GM18507 (cell line): ENCODE measurements at regions not wholly inside any gene's neighbourhood (a gene's known extent, or its start where the extent isn't known, plus 50 kb on each side); places are given as distances from the start of the nearest gene placed in this dataset.

Experiments
- DNase-seq: peaks from one replicate; pipeline ENCODE4 v3.0.0; 2011; ENCODE audit warnings: low read depth; ENCODE audit not compliant: insufficient read length; ENCODE audit errors: extremely low spot score
- FAIRE-seq: peaks from 2 replicates; lab custom pipeline; 2011; peaks lifted over from hg19 to GRCh38; lab: Jason Lieb, UNC

DNA sequence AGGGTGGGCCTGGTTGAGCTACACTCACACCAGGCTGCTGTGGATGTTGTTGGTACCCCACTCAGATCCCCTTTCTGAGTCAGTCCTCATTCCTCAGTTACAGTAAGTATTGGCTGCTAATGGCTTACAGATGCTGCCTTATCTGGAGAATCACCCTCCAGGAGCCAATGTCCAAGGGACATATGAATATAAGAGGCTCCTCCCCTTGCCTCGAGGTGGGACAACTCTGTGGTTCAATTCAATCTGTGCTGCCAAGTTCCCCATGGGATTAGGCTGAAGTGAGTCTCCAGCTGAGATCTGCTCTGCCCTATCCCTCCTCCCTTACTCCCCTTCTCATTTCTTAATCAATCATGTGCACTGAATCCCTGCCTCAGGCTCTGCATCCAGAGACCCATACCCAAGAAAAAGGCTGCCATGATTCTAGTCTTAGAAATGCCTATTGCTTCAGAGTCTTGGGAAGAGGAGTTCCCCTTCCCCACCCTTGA lies 168.8 kb upstream of the SYT13 start:
- no peak for FAIRE-seq
- DNase-seq = no peak

DNA sequence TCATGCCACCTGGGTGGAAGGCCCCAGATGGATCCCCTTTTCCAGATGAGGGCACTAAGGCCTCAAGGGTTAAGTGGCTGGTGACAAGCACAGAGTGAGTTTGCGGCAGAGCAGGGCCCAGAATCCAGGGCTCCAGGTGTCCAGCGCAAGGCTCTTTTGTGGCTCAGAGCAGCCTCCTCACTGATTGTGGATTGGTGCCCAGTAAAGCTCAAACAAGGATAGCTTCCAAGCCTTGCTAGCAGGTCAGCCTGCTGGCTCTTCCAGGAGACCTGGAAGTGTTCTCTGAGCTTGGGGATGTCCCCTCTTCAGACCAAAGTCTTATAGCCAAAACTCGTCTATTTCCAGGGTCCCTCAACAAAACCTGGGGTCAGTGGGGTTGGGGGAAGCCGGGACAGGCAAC lies 167.6 kb upstream of the SYT13 start:
- no peak for FAIRE-seq
- DNase-seq = no peak

DNA sequence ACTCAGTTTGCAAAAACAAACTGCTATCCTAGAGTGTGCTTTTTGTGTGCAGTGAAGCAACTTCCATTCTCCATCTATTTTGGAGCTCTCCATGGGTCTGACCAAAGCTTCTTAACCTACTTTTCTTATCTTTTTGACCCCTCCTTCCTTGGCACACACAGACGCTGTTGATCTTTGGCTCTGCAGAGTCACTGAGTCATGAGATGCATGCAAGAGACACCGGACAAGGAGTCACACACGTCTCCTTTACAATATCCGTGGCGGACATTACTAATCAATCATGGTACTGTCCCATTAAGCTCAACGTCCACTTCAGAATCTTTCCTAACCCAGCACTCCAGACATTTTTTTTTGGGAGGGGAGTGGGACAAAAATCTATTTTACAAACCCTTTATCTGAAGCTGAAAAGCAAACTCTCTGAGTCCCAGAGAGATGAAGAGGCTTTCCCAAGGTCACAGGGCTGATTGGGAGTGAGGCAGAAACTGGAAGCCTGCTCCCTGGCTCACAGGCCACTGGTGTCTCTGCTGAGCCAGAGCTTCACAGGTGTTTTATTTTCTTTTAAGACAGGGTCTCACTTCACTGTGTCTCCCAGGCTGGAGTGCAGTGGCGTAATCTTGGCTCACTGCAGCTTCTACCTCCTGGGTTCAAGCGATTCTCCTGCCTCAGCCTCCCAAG lies 165.8 kb upstream of the SYT13 start:
- DNase-seq (no peak), FAIRE-seq (no peak)

DNA sequence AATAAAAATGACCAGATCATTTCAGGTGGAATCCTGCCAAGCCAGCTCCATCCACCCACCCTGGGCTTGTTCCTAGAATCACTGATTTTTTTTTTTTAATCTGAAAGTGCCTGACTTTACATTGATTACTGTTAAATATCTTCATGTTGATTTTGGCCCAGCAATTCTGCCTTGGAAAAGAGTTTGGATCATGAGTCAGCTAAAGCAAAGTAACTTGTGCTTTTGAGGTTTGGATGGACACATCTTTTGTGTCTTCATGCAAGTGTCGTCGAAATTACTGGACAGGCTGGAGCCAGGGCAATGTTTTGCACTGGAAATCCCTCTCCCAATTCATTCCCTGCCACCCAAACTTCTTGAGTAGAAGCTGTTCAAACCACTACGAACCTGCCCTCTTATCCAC lies 164.0 kb upstream of the SYT13 start:
- FAIRE-seq = no peak
- no peak for DNase-seq

DNA sequence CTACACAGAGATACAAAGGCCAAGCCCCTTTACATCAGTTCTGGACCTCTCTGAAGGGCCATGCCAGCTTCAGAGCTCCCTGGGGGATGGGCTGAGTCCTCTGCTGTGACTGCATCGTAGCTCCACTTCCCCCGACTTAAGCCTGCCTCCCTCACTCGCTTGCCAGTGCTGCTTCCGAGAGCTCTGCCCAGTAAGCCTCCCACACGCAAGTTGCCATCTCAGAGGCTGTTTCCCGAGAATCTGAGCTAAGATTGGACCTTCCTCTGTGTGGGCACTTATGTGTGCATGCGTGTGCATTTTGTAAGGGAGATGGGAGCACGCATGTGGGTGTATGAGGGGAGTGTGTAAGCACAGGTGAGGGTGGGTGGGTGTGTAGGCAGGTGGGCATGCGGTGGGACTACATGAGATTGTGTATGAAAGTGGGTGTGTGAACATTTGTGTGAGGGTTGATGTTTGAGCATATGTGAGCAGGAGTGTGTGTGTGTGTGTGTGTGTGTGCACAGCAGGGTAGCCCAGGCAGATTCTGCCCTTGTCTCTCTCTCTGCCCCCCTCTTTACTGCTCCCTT lies 163.0 kb upstream of the SYT13 start:
- DNase-seq = no peak
- no peak for FAIRE-seq

DNA sequence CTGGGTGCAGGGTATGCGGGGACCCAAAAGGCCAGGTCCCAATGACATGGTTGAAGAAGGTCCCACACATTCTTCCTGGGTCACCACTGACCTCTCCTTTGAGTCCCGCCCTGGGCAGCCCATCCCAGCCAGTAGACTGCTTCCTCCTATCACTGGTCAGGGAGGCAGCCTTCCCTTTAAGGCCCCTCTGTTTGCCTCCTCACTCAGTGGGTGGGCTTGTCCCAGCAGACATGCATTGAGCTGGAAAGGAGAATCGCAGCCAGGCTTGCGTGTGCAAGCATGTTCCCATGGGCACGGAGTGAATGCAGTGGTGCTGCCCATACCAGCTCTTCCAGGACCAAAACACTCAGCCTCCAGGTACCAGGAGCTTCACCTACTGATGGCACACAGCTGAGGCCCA lies 162.4 kb upstream of the SYT13 start:
- FAIRE-seq = no peak
- no peak for DNase-seq

DNA sequence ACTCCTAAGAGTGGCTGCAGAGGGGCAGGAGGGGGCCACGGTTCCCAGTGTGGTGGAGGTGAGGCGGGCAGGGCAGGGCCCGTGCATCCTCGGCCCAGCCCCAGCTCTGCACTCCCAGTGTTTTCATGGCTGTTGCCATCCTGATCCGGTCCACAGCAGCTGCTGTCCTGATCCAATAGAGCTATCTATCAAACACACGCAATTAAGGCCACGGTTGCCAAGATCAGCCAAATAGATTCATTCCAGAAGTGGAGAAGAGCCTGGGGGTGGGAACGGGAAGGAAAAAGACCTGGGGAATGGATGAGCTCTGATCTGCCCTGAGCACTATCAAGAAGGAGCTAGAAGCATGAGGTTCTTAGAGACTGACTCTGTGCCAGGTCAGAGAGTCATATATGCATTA lies 160.9 kb upstream of the SYT13 start:
- DNase-seq (no peak), FAIRE-seq (no peak)

DNA sequence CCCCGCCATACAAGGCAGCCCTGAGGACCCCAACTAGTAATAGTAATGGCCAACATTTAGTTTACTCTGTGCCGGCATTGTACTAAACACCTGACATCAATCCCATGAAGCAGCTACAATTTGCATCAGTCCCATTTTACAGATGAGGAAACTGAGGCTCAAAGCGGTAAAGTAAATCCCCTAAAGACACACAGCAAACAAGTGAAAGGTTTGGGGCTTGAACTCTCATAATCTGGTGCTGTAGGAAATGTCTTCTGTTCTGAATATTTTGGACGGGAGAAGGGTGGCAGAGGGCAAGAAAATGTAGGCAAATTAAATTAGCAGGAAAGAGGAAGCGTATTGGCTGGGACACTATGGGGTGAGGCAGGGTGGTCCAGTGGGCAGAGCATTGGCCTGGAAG lies 160.3 kb upstream of the SYT13 start:
- FAIRE-seq (no peak), DNase-seq (no peak)

DNA sequence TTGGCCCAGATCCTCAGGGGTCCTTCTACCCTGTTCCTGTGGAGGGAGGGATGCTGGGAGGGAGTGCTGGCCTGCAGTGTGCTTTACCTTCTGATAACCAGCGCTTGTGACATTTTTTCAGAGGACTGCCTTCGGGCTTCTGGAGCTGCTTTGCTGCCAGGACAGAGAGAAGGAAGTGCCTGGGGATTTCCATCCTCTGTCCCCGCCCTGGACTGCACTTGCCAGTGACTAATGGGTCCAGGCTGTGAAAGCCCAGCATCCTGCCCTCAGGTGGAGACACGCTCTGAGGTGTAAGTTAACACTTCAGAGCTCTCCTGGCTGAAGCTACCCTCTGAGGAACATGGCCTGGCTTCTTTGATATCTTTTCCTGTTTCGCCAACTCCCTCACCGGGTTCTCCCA lies 158.7 kb upstream of the SYT13 start:
- no peak for DNase-seq

DNA sequence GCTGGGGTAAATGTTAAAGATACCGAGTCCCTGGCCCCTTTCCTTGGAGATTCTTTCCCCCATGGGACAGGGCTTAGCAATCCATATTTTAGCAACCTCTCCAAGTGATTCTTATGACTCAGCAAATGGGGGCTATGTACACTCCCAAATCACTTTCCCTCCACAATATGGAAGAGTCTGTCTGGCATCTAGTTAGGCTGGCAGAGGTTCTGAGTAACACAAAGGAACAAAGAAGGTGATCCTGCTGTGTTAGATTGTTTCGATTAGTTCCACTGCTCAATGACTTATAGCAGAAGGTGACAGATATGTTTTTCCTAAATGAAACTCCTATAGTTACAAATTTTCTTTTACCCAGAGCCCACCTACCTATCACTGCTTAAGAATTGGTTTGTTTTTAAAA lies 154.0 kb upstream of the SYT13 start:
- no peak for FAIRE-seq
- no peak for DNase-seq

More for the DNA sequence above, 158.7 kb upstream of the SYT13 start:
- FAIRE-seq = no peak

DNA sequence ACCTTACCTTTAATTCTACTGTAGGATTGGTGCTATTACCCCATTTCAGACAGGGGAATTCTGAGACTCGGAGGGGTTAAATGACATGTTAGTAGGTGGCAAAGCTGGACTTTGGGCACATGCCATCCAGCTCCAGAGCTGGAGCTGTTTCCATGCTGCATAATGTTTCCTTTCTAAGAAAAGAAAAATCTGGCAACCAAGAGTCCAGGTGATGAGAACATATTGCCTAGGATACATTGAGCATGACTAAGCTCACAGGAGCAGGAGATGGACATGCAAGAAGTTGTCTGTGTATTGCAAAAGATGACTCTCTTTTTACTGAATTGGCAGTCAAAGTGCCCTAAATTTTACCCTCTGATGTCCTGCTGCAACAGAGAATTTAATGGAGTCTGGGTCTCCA lies 150.8 kb upstream of the SYT13 start:
- DNase-seq (no peak), FAIRE-seq (no peak)

DNA sequence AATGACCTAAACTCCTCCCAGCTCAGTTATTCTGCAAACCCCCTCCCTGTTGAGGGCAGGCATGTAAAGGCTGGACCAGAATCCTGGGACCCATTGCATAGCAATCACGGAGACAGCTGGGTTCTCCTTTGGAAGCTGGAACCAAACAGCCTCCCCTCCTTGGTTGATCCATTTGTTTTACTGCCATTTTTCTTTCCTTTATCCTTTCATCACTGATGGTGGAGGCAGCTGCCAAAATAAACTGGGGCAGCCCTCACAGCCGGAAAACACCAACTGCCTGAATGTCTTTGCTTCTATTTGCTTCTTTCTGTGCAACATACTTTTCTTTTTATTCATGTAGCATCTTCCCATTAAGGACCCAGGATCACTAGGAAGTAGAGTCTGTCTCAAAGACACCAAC lies 150.0 kb upstream of the SYT13 start:
- DNase-seq (no peak), FAIRE-seq (no peak)

DNA sequence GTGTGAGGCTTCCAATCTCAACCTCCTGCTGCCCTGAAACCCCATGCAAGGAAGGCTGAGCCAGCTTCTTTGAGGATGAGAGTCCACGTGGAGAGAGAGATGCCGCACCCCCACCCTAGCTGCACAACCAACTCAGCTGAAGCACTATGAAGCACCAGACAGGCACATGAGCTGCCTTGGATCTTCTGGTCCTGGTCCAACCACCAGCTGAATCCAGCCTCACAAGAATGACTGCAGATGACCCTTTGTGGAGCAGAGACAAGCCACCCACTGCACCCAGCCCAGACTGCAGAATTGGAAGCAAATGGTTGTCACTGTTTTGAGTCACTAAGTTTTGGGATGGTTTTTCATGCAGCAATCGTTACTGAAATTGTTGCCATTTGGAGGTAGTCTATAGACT lies 149.6 kb upstream of the SYT13 start:
- no peak for FAIRE-seq

DNA sequence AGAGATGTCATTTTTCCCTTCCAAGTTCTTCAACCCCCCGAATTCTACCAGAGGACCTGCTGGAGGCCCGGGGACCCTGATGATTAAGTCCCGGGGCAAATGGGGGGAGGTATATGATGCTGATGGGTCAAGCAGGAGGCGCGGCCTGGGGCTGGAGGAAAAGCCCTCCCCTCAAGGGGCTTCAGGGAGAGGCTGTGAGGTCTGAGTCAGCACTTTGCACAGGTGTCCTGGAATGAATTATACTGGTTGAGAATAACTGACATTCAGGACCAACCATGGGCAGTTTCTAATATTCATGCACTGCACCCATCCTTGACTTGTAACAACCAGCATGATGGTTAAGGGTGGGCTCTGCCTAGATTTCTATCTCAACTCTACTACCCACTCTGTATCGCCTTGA lies 146.8 kb upstream of the SYT13 start:
- no peak for DNase-seq

More for the DNA sequence above, 149.6 kb upstream of the SYT13 start:
- DNase-seq = no peak

DNA sequence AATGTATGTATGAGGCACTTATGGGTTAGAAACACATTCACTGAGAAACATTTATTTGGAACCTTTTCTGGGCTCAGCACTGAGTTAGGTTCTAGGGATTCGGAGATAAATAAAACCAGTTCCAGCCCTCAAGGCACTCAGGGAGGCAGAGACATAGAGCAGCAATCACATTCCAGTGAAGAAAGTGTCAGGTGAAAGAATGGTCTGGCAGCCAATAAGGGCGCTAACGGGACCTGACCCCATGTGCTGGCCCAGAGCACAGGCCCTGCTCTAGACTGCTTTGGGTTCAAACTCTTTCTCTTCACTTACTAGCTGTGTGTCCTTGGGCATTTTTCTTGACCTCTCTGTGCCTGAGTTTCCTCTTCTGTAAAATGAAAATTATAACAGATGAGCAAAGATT lies 146.0 kb upstream of the SYT13 start:
- no peak for DNase-seq
- no peak for FAIRE-seq

More for the DNA sequence above, 146.8 kb upstream of the SYT13 start:
- FAIRE-seq = no peak

DNA sequence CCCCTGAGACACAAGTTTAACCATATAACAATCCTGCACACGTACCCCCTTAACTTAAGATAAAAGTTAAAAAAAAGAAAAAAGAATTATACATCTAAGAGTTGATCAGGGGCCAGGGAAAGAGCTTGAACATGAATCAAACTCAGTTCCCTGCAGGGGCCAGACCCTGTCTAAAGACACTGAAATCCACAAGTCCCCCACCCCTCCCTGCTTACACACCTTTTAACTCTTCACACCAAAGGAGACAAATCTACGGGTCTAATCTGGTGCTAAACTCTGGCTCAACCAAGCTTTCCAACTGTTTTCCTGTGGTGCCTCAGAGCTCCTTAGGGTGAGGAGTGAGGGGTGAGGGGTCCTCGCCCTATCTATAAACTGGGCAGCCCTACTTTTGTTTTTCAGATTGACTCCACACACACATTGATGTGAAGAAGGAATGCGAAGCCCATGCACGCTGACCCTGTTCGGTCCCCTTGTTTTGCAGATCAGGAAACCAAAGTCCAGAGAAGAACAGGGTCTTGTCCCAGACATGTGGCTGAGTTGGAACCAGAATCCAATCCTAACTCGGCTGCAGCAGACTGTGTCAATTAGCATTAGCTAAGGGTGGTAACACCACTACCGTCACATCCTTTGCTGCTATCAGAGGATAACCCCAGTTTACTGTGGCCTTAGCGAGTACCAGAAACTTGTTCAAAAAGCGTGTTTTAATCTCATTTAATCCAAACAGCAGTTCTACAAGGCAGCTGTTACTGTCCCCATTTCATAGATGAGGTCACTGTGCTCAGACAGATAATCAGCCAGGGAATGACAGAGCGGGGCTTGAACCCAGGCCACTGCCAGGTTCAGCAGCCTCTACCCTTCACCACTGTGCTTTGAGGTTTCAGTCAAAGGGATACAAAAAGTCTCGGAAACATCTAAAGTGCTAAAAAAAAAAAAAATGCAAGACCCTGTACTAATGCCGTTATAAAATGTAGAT lies 145.2 kb upstream of the SYT13 start:
- DNase-seq (no peak), FAIRE-seq (no peak)

DNA sequence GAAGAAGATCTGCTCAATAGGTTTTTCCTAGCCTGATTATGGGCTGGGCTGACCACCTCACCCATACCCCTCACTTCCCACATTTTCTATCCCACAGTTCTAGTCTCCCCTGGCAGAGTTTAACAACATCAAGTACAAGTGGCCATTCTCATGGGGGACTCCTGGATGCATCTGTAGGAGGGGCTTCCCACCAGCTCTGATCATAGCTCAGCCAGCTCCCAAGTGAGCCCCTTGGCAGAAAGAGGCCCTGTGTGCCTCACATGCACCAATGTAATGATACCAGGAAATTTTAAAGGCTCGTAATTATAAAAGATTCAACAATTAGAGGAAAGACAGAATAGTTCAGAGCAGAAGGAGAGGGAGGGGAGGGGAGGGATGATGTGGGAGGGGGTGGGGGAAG lies 144.2 kb upstream of the SYT13 start:
- DNase-seq (no peak), FAIRE-seq (no peak)

DNA sequence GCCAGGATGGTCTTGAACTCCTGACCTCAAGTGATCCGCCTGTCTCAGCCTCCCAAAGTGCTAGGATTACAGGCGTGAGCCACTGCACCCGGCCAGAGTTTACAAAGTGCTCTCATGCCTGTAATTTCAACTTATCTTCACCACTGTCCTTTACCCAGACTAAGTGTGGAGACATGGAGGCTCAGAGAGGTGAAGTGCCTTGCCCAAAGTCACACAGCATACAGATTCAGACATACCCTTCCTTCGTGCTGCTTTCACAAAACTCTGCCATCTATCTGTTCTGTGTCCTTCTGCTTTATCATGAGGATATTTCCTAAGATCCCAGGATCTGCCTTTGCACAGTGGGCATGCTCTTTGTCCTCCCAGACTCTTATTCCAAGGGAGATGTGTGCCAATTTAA lies 143.6 kb upstream of the SYT13 start:
- DNase-seq = no peak
- FAIRE-seq = no peak

DNA sequence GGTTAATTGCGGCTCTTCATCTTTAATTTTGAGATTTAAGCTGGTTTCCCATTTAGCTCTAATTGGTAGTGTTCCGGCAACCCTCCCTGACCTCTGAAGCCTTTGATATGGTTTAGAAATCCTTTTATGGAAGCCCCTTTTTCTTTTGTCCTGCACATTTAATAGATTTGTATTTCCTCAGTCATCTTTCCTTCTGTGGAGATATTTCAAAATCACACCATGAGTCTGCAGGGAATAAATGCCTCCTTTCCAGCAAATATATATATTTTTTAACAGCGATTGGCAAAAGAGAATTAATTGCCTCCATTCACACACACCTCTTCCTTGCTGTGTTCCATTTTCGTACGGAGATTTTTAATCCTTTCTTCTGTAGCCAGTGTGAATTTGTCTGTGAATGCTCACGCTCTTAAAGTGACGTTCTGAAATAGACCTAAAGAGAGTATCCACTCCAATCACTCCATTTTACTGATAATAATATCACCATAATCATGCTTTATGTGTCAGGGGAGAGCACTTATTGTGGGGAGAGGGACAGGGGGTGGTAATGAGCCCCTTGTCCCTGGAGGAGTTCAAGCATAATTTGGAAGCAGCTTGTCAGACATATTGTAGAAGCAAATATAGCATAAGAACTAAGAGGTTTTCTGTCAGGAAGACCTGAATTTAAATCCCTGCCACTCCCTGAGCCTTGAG lies 142.5 kb upstream of the SYT13 start:
- FAIRE-seq (no peak), DNase-seq (no peak)

DNA sequence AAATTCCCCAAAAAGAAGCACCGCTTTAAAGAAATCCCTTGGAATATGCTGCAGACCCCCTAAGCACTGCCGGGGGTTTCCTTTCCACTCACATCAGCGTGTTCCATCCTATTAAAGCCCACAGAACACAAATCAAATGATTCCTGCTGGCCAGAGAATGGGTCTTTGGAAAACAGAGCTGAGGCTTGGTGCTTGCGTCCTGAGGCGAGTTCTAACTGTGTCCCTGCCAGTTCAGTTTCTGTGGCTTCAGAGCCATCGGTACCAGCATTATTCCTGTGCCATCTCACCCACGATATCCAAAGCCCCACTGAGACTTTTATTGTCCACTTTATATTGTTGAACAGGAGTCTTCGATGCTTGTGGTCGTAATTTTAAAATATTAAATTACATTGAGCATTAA lies 142.0 kb upstream of the SYT13 start:
- FAIRE-seq (no peak), DNase-seq (no peak)
